ENCODE measurements at regions not wholly inside any gene's neighbourhood (a gene's known extent, or its start where the extent isn't known, plus 50 kb on each side); places are given as distances from the start of the nearest gene placed in this dataset.

- no peak for TF ChIP-seq CTCF (IDR thresholded peaks at IDR 0.05)
- TF ChIP-seq EP300 (IDR thresholded peaks at IDR 0.05) = no peak
- TF ChIP-seq POLR2A (IDR thresholded peaks at IDR 0.05) = no peak
- Histone ChIP-seq H3K4me1 (no peaks in the 10 kb centered on the region), H3K27ac (no peak overlapping the region), H3K36me3 (no peaks in the 10 kb centered on the region), H3K9me3 (no peaks in the 10 kb centered on the region), H3K27me3 (no peaks in the 10 kb centered on the region), H3K4me3 (no peak overlapping the region)
- DNase-seq (ENCODE audit: low spot score in 2 of 2) = no peak
- WGBS, 2 donors = 91 to 95% methylated on average over 3 of the region's 3 CpGs
Measured at GRCh38 chr5:152625696-152626095, 220.6 kb upstream of the NMUR2 start.

GRCh38 chr5:152631221-152631620, 226.1 kb upstream of the NMUR2 start:
- Histone ChIP-seq H3K27ac (no peak overlapping the region), H3K27me3 (no peaks in the 10 kb centered on the region), H3K9me3 (no peaks in the 10 kb centered on the region), H3K4me1 (peaks cover 0 to 7% (median 0%) of the 10 kb centered on the region in 4 donors), H3K36me3 (no peaks in the 10 kb centered on the region), H3K4me3 (no peak overlapping the region)
- WGBS, 2 donors = 88 to 91% methylated on average over 5 of the region's 5 CpGs
- no peak for DNase-seq (ENCODE audit: low spot score in 2 of 2)
- TF ChIP-seq EP300 (IDR thresholded peaks at IDR 0.05) = no peak
- no peak for TF ChIP-seq POLR2A (IDR thresholded peaks at IDR 0.05)
- TF ChIP-seq CTCF (IDR thresholded peaks at IDR 0.05) = no peak

- peak overlapping the region in 1 of 4 donors; percentile 43 for H3K27ac ChIP-seq
- H3K36me3 ChIP-seq = no peaks in the 10 kb centered on the region
- H3K4me1 ChIP-seq = peaks cover 0 to 7% (median 0%) of the 10 kb centered on the region in 4 donors
- no peaks in the 10 kb centered on the region for H3K27me3 ChIP-seq
- TF ChIP-seq POLR2A (IDR thresholded peaks at IDR 0.05) (no peak), CTCF (IDR thresholded peaks at IDR 0.05) (no peak), EP300 (IDR thresholded peaks at IDR 0.05) (peak in 1 of 2 donors; percentile 20)
- 74 to 81% methylated on average over 2 of the region's 2 CpGs for WGBS, 2 donors
- no peak overlapping the region for H3K4me3 ChIP-seq
- no peaks in the 10 kb centered on the region for H3K9me3 ChIP-seq
- no peak for DNase-seq (ENCODE audit: low spot score in 2 of 2)
Measured at GRCh38 chr5:152632360-152632759, 227.3 kb upstream of the NMUR2 start.

GRCh38 chr5:152634586-152634985, 229.5 kb upstream of the NMUR2 start:
- TF ChIP-seq CTCF (IDR thresholded peaks at IDR 0.05) (no peak), EP300 (IDR thresholded peaks at IDR 0.05) (no peak), POLR2A (IDR thresholded peaks at IDR 0.05) (no peak)
- Histone ChIP-seq H3K4me3 (no peak overlapping the region), H3K27me3 (no peaks in the 10 kb centered on the region), H3K27ac (no peak overlapping the region), H3K9me3 (no peaks in the 10 kb centered on the region), H3K36me3 (no peaks in the 10 kb centered on the region), H3K4me1 (peaks cover 0 to 7% (median 0%) of the 10 kb centered on the region in 4 donors)
- no peak for DNase-seq (ENCODE audit: low spot score in 2 of 2)

GRCh38 chr5:152638996-152639552, 234.0 kb upstream of the NMUR2 start:
- no peak overlapping the region for H3K4me3 ChIP-seq
- H3K27me3 ChIP-seq = no peaks in the 10 kb centered on the region
- H3K4me1 ChIP-seq = no peaks in the 10 kb centered on the region
- DNase-seq (ENCODE audit: low spot score in 2 of 2) = no peak
- WGBS, 2 donors = 35 to 51% methylated on average over 2 of the region's 2 CpGs
- H3K27ac ChIP-seq = no peak overlapping the region
- no peaks in the 10 kb centered on the region for H3K9me3 ChIP-seq
- TF ChIP-seq EP300 (IDR thresholded peaks at IDR 0.05) (peak in 1 of 2 donors; percentile 44), POLR2A (IDR thresholded peaks at IDR 0.05) (no peak), CTCF (IDR thresholded peaks at IDR 0.05) (no peak)
- no peaks in the 10 kb centered on the region for H3K36me3 ChIP-seq
